Stimulated activated CD8-positive, alpha-beta memory T cell treated with anti-CD3 and anti-CD28 coated beads, Interleukin-2, amount 100 ng/mL, for 48 hours (primary cell): ENCODE measurements at regions not wholly inside any gene's neighbourhood (a gene's known extent, or its start where the extent isn't known, plus 50 kb on each side); places are given as distances from the start of the nearest gene placed in this dataset.

Experiments
- DNase-seq, 2 donors: peaks; one replicate each; pipeline ENCODE4 v3.0.0-alpha.2; 2020; ENCODE audit warnings: low read depth in 2 of 2

GRCh38 chr5:57841676-57842363 lies 359.2 kb upstream of the ACTBL2 start:
- no peak for DNase-seq

- no peak for DNase-seq
Observed at GRCh38 chr5:57839437-57840079, 356.9 kb upstream of the ACTBL2 start.

GRCh38 chr5:57839025-57839424 lies 356.4 kb upstream of the ACTBL2 start:
- DNase-seq = no peak

- DNase-seq = no peak
Observed at GRCh38 chr5:57836921-57837320, 354.3 kb upstream of the ACTBL2 start.

- no peak for DNase-seq
Observed at GRCh38 chr5:57836331-57836730, 353.7 kb upstream of the ACTBL2 start.

- DNase-seq = no peak
Observed at GRCh38 chr5:57834829-57835608, 352.4 kb upstream of the ACTBL2 start.

- DNase-seq = no peak
Observed at GRCh38 chr5:57833489-57833888, 350.9 kb upstream of the ACTBL2 start.

- no peak for DNase-seq
Observed at GRCh38 chr5:57832875-57833274, 350.3 kb upstream of the ACTBL2 start.

GRCh38 chr5:57831932-57832331 lies 349.3 kb upstream of the ACTBL2 start:
- DNase-seq = no peak

GRCh38 chr5:57831090-57831489 lies 348.5 kb upstream of the ACTBL2 start:
- no peak for DNase-seq

- no peak for DNase-seq
Observed at GRCh38 chr5:57828221-57828620, 345.6 kb upstream of the ACTBL2 start.

GRCh38 chr5:57825031-57825686 lies 342.5 kb upstream of the ACTBL2 start:
- DNase-seq = no peak

GRCh38 chr5:57824623-57825022 lies 342.0 kb upstream of the ACTBL2 start:
- no peak for DNase-seq

GRCh38 chr5:57824047-57824446 lies 341.4 kb upstream of the ACTBL2 start:
- no peak for DNase-seq

GRCh38 chr5:57822651-57823050 lies 340.0 kb upstream of the ACTBL2 start:
- DNase-seq = no peak

- DNase-seq = no peak
Observed at GRCh38 chr5:57818397-57818796, 335.8 kb upstream of the ACTBL2 start.

GRCh38 chr5:57817924-57818323 lies 335.3 kb upstream of the ACTBL2 start:
- no peak for DNase-seq

GRCh38 chr5:57817001-57817453 lies 334.4 kb upstream of the ACTBL2 start:
- no peak for DNase-seq

- DNase-seq = no peak
Observed at GRCh38 chr5:57816108-57816507, 333.5 kb upstream of the ACTBL2 start.

GRCh38 chr5:57805732-57806131 lies 323.1 kb upstream of the ACTBL2 start:
- no peak for DNase-seq

- no peak for DNase-seq
Observed at GRCh38 chr5:57805170-57805569, 322.6 kb upstream of the ACTBL2 start.

- DNase-seq = no peak
Observed at GRCh38 chr5:57804505-57804904, 321.9 kb upstream of the ACTBL2 start.
